AG04449 (cell line): ENCODE measurements at regions not wholly inside any gene's neighbourhood (a gene's known extent, or its start where the extent isn't known, plus 50 kb on each side); places are given as distances from the start of the nearest gene placed in this dataset.

ENCODE experiments used
- CTCF ChIA-PET: fragments of 350-600 bp; formaldehyde crosslinking; extraction: SDS; loops from one replicate; lab custom pipeline; 2021; ENCODE audit warnings: antibody characterized with exemption; lab: Yijun Ruan, JAX
- POLR2A ChIA-PET: fragments of 400-600, 350-600 bp; formaldehyde crosslinking; extraction: SDS; loops from one replicate; lab custom pipeline; 2020; ENCODE audit warnings: antibody characterized with exemption, inconsistent platforms; lab: Yijun Ruan, JAX
- DNase-seq: peaks from one replicate; pipeline ENCODE4 v3.0.0-alpha.2; 2010; ENCODE audit warnings: low read depth, low spot score
- H3K4me3 ChIP-seq: 2 replicates; pipeline ENCODE4 v1.5.1; 2011; ENCODE audit warnings: low read depth, mild to moderate bottlenecking, control low read depth, low read length
- CTCF ChIP-seq: IDR thresholded peaks from one replicate; pipeline ENCODE4 v1.5.1; 2011; ENCODE audit warnings: mild to moderate bottlenecking, moderate library complexity, low read length, control low read depth, inconsistent platforms; ENCODE audit not compliant: insufficient read depth; ENCODE audit errors: missing control alignments

GRCh38 chr14:58752289-58752688, 114.5 kb downstream of the DACT1 start:
- TF ChIP-seq CTCF, result no peak
- no peak for DNase-seq
- H3K4me3 ChIP-seq, result no peak overlapping the region
- CTCF ChIA-PET, result interaction anchor here (1.2 to 2.6 kb wide), 4 partner anchors 9 to 113 kb away, joined by 3 to 6 read pairs (median 4); no protein-coding TSS in a partner anchor
- POLR2A ChIA-PET, result no interaction called here

- no peak for DNase-seq
- POLR2A ChIA-PET, result no interaction called here
- H3K4me3 ChIP-seq, result no peak overlapping the region
- CTCF ChIA-PET, result interaction anchor here (1.2 to 2.6 kb wide), 4 partner anchors 10 to 114 kb away, joined by 3 to 6 read pairs (median 4); no protein-coding TSS in a partner anchor
- TF ChIP-seq CTCF, result no peak
Observed at GRCh38 chr14:58752771-58753201, 115.0 kb downstream of the DACT1 start.

- no peak for TF ChIP-seq CTCF
- no peak for DNase-seq
- H3K4me3 ChIP-seq, result no peak overlapping the region
- ChIA-PET POLR2A (no interaction called here), CTCF (no interaction called here)
Observed at GRCh38 chr14:58755031-58755925, 117.5 kb downstream of the DACT1 start.

- H3K4me3 ChIP-seq, result no peak overlapping the region
- POLR2A ChIA-PET, result no interaction called here
- DNase-seq, result no peak
- CTCF ChIA-PET, result no interaction called here
- TF ChIP-seq CTCF, result no peak
Observed at GRCh38 chr14:58760121-58760520, 122.4 kb downstream of the DACT1 start.

GRCh38 chr14:58762629-58763028, 124.9 kb downstream of the DACT1 start:
- no peak for TF ChIP-seq CTCF
- POLR2A ChIA-PET, result no interaction called here

GRCh38 chr14:58763210-58763609, 125.4 kb downstream of the DACT1 start:
- no peak for DNase-seq
- no peak overlapping the region for H3K4me3 ChIP-seq
- ChIA-PET CTCF (no interaction called here), POLR2A (no interaction called here)
- TF ChIP-seq CTCF, result no peak

More at GRCh38 chr14:58762629-58763028, 124.9 kb downstream of the DACT1 start:
- CTCF ChIA-PET, result no interaction called here
- H3K4me3 ChIP-seq, result no peak overlapping the region
- DNase-seq, result no peak
